ENCODE measurements at regions not wholly inside any gene's neighbourhood (a gene's known extent, or its start where the extent isn't known, plus 50 kb on each side); places are given as distances from the start of the nearest gene placed in this dataset.
"Not testable (repeated sequence)": the region's sequence is repeated elsewhere in the genome, so short reads cannot be mapped to it uniquely, and the experiment has no call there.

GRCh38 chr17:63258785-63259184 lies 187.3 kb downstream of the CYB561 start:
- DNase-seq (ENCODE audit: low spot score): no peak

DNA sequence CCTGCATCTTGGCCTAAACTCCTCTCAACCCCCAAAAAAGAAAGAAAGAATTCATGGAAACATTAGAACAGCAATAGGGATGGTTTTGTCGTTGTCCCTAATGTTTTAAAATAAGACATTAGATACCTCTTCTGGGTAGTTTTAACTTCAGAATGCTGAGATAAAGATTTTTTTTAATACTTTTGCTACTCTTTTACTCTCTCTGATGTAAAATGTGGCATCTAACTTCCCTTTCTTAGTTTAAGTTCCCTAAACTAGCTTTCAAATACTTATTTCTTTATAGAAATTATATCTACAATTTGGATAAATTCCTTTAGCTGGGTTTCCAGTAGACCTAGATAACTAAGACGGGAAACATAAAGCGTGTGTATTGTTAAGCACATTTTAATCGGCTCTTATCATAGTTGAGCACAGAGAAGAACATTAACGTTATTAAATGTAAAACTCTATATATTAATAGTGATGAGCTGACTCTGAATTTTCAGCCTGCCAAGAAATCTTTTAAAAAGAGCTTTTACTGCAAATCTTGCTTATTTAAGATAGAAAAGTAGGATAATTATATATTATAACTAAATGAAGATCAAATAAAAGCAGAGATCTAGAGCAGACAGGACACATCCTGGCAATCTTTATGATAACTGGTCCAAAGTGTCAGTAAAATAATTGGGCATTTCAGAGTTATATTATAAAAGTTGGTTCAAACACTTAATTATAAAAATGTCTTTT lies 183.2 kb downstream of the CYB561 start:
- DNase-seq (ENCODE audit: low spot score): no peak

- DNase-seq (ENCODE audit: low spot score): no peak
Measured at GRCh38 chr17:63265526-63265925, 180.6 kb downstream of the CYB561 start.

DNA sequence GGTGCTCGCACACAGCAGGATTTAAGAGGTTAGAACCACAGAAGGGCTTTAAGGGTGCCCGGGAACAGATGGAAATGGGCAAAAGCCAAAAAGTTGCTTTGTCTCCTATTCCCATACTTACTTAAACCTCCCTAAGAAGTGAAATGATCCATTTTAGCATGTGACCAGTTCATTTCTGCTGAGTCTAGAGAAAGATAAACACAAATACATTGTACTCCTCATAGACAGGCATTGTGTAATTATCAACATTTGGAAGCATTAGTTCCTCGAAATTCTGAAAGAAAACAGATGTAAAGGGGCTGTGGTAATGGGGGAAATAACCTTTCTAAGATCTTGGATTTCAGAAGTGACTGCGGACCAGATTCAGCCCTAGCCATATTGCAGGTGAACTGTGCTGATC lies 178.3 kb downstream of the CYB561 start:
- DNase-seq (ENCODE audit: low spot score): no peak

- DNase-seq (ENCODE audit: low spot score): no peak
Measured at GRCh38 chr17:63268827-63269226, 177.3 kb downstream of the CYB561 start.

DNA sequence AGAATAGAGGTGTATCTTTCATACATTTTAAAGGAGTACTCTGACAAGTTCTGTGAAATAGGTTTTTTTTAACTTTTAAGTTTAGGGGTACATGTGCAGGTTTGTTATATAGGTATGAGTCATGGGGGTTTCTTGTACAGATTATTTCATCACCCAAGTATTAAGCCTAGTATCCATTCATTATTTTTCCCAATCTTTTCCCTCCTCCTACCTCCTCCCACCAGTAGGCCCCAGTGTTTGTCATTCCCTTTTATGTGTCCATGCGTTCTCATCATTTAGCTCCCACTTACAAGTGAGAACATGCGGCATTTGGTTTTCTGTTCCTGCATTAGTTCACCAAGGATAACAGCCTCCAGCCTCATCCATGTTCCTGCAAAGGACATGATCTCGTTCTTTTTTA lies 175.5 kb downstream of the CYB561 start:
- no peak for DNase-seq (ENCODE audit: low spot score)

DNA sequence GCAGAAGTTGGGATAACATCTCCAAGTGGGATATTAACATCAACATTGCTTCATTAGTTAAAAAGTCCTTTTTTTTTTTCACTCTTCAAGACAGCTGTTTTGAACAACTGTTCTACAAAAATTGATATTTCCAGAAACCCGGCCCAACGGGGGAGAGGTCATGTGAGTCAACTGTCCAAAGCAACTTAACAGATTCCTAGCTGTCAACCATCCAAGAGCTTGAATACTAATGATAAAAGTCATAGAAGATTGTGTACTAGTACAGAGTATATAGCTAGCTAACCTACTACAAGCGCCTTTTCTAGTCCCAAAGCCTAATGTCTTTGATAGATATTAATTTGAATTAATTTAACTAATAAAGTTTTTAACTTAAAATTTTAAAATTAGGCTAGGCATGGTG lies 172.0 kb downstream of the CYB561 start:
- no peak for DNase-seq (ENCODE audit: low spot score)

DNA sequence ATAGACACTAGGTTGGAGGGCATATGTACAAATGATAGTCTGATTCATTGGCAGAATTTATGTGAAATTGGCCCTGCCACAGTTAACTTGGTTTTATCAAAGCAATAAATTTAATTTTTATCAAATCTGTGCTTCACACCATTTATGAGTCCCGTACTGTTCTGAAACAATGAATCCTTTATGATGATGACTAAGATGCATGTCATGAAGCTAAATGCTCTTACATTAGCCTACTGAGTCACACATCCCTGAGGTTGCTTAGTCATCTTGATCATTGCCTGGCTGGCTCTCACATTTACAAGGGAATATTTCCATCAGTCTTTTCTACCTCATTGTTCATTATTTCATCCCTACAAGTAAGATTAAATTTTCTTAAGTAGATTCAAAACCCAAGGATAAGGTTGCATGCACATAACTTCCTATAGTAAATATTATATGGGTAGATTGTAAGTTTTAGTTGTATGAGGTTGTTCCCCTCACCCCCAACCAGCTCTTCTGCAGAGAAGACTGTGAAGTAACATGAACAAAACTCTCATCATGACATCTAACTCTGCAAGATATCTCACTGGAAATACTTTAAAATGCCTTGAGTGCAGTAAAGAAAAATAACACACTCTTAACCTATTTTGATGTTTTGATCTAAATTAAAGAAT lies 170.7 kb downstream of the CYB561 start:
- DNase-seq (ENCODE audit: low spot score): peak; percentile 70

GRCh38 chr17:63275971-63276745 lies 169.9 kb downstream of the CYB561 start:
- no peak for DNase-seq (ENCODE audit: low spot score)

DNA sequence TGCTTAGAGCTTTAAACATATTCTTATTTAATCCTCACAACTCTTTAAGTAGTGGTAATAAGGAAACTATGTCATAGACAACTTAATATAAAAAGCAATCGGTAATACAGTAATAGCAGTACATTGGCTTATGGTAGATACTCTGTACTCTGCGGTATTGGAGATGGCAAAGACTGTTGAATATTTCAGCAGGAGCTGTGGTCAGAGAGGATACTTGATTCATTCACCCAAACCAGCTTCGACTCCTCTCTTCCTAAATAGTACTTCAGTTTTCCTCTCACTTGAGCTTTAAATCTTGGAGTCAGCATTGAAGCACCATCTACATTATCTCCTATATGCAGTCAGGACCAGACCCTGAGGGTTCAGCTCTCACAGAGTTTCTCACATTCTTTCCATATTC lies 169.3 kb downstream of the CYB561 start:
- no peak for DNase-seq (ENCODE audit: low spot score)

DNA sequence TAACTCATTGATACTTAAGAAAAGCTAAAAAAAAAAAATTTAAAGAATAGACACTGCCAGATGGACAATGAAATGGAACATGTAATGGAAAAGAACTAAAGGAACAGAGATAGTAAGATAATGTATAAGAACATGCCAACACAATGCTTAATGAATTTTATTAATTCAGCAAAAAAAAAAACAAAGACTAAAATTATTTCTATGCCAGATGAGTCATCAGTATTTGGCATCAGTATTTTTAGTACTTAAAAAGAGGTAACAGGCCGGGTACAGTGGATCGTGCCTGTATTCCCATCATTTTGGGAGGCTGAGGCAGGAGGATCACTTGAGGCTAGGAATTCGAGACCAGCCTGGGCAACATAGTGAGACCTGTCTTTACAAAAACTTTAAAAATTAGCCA lies 168.5 kb downstream of the CYB561 start:
- no peak for DNase-seq (ENCODE audit: low spot score)

DNA sequence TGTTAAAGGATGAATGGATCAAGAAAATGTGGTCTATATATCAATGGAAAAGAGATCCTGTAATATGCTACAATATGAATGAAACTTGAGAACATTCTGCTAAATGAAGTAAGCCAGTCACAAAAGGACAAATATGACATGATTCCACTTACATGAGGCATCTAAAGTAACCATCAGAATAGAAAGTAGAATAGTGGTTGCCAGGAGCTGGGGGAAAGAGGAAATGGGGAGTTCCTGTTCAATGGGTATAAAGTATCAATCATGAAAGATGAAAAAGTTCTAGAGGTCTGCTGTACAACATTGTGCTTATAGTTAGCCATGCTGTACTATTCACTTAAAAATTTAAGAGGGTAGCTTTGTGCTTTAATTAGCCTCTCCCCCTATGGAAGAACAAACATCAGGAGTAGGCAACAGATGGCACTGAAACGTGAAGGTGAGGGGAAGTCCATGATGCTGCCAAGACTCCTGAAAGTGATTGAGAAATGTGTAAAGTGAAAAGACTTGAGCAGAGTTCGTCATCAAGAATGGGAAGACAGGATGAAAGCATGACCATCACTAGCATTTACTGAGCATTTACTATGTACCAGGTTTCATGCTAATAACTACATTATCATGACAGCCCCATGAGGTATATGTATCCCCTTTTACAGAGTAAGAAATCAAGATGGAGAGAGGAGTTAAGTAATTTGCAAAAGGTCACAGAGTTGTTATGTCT lies 167.2 kb downstream of the CYB561 start:
- no peak for DNase-seq (ENCODE audit: low spot score)

DNA sequence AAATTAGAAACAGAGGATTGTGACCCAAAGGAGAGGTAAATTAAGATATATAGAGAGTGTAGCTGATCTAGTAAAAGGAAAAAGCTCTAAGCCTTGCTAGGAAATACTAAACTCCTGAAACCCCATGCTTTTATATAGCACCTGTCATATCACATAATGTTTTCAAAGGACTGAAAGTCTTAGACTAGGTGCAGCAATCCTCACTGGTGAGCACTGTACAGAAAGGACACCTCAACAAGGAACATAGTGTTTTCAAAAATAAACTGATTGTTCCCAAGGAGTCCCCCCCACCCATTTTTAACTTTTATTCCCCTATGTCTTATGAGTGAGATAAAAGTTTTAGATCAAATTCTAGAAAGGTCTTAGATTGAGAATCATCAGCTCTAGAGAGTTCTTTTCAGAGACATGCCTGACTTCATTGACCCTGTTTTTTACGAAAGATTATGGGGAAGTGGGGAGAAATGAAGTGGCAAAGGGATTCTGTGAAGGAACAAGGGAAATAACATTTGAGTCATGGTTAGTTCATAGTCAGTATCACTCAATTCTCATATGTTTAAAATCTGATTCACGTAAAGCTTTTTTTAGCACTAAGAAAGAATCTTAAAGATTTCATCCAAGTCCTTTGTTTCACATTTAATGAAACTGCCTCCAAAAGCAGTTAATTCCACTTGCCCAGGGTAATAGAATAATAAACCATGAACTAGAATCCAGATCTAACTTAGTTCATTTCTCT lies 166.4 kb downstream of the CYB561 start:
- DNase-seq (ENCODE audit: low spot score): no peak

DNA sequence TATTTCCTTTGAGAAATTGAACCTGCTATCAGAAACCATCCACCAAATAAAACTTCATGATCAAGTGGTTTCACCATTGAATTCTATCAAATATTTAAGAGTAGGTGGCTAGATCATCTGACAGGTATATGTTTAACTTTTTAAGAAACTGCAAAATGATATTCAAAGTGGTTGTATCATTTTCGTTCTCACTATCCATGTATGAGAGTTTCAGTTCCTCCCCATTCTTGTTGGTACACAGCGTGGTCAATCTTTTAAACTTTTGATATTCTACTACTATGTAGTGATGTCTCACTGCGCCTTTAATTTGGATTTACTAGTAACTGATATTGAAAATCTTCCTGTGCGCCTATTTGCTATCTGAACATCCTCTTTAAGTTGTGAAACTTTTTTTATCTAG lies 163.7 kb downstream of the CYB561 start:
- no peak for DNase-seq (ENCODE audit: low spot score)

GRCh38 chr17:63285551-63285950 lies 160.6 kb downstream of the CYB561 start:
- DNase-seq (ENCODE audit: low spot score): no peak

GRCh38 chr17:63286254-63286653 lies 159.9 kb downstream of the CYB561 start:
- DNase-seq (ENCODE audit: low spot score): no peak

DNA sequence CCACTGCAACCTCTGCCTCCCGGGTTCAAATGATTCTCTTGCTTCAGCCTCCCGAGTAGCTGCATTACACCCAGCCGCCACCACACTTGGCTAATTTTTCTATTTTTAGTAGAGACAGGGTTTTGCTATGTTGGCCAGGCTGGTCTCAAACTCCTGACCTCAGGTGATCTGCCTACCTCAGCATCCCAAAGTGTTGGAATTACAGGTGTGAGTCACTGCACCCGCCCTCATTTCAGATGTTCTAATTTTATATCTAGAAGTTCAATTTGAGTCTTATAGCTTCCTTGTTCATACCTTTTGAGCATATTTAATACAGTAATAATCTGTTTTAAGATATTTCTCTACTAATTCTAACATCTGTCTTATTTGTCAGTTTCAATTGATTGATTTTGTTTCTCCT lies 159.1 kb downstream of the CYB561 start:
- DNase-seq (ENCODE audit: low spot score): not testable (repeated sequence)

- DNase-seq (ENCODE audit: low spot score): no peak
Measured at GRCh38 chr17:63289931-63290330, 156.2 kb downstream of the CYB561 start.

DNA sequence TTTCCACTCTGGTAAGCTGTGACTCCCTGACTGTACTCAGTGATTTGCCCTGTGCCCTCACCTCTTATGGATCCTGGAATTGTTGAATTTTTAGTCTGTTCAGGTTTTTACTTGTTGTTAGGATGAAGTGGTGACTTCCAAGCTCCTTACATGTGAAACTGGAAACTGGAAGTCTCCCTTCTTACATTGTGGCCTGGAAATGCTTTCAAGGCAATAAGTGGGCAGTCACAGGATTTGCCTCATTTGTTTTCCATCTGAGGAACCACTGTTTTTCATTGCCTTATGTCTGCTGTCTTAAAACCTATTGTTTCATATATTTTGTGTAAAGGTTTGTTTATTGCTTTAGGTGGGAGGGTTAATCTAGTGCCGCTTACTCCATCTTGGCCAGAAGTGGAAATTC lies 155.8 kb downstream of the CYB561 start:
- DNase-seq (ENCODE audit: low spot score): no peak

GRCh38 chr17:63290784-63291183 lies 155.3 kb downstream of the CYB561 start:
- no peak for DNase-seq (ENCODE audit: low spot score)

GRCh38 chr17:63291258-63291657 lies 154.8 kb downstream of the CYB561 start:
- no peak for DNase-seq (ENCODE audit: low spot score)

- DNase-seq (ENCODE audit: low spot score): no peak
Measured at GRCh38 chr17:63292421-63292820, 153.7 kb downstream of the CYB561 start.
